Gastroesophageal sphincter (tissue), 3 donors: ENCODE measurements at regions not wholly inside any gene's neighbourhood (a gene's known extent, or its start where the extent isn't known, plus 50 kb on each side); places are given as distances from the start of the nearest gene placed in this dataset.

Source experiments
- CTCF ChIP-seq, 4 experiments: fragments of 200-600 bp in 2 of 4; fragments of 450-650 bp in 2 of 4; sonication (generic) in 1 of 4; IDR thresholded peaks; one replicate each; pipeline ENCODE4 v1.5.1; 2017 to 2019; ENCODE audit warnings: antibody characterized with exemption in 4 of 4, mild to moderate bottlenecking in 2 of 4, moderate library complexity in 2 of 4
- EP300 ChIP-seq: sonication (generic); formaldehyde crosslinking; IDR thresholded peaks from one replicate; pipeline ENCODE4 v1.6.1; 2017; ENCODE audit warnings: antibody characterized with exemption, mild to moderate bottlenecking
- POLR2A ChIP-seq, 2 donors: fragments of 450-650 bp; IDR thresholded peaks; one replicate each; pipeline ENCODE4 v1.6.1; 2017; ENCODE audit warnings: antibody characterized with exemption in 2 of 2, mild to moderate bottlenecking in 2 of 2, moderate library complexity in 1 of 2
- POLR2AphosphoS5 ChIP-seq: sonication (generic); formaldehyde crosslinking; IDR thresholded peaks from one replicate; pipeline ENCODE4 v1.6.1; 2017; ENCODE audit warnings: antibody characterized with exemption

DNA sequence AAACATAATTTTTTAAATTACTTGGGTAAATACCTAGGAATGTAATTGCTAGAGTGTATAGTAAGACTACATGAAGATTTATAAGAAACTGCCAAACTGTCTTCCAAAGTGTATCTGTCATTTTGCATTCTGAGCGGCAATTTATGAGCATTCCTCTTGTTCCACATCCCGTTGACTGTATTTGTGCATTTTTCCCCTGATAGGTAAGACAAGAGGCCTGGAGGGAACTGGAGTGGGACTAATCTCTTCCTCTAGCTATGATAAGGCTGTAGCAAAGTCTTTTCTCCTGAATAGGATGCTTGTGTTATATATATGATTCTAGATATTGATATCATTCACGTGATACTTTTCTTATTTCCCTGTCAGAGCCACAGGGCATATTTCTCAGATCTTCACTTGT is 1557.5 kb downstream of the GRIK2 start:
- TF ChIP-seq CTCF (IDR thresholded peaks at IDR 0.05) (no peak), POLR2AphosphoS5 (no peak), POLR2A (IDR thresholded peaks at IDR 0.05) (no peak), EP300 (no peak)
